ENCODE measurements at regions not wholly inside any gene's neighbourhood (a gene's known extent, or its start where the extent isn't known, plus 50 kb on each side); places are given as distances from the start of the nearest gene placed in this dataset.
"Not testable (repeated sequence)": the region's sequence is repeated elsewhere in the genome, so short reads cannot be mapped to it uniquely, and the experiment has no call there.

DNA sequence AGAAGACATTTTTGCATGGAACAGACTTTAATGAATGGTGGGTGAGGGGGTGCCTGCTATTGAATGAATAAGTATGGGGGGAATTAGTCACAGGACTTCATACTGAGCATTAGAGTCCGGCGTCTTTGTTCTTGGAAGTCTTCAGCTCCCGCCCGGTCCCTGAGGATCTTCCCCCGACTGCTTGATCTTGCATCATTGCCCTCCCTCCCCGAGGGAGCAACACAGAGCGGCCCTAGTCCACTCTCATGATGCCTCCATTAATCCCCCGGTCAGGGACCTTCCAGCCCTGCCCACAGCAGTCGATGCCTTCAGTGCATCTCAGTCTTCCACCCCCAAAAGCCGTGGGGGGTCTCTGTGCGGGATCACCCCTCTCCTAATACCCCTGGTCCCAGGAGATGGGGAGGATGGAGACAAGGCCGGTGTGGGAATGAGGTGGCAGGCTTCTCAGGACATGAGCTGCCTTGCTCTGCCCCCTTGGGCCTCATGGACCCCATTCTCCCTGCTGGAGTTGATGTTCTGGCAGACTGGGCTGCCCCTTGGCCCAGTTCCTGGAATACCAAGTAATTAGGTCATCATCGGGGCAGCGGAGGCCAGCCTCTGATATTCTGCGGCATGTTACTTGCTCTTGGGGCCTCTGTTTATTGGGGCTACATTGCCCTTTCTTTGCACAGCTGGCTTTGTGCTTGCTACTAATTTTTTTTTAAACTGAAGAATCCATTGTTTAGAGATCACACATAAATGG, 110.5 kb upstream of the PLGLB2 start:
- FAIRE-seq, result not testable (repeated sequence)
- DNase-seq (ENCODE audit: low spot score in 2 of 2), result peak; percentile 3 to 23

DNA sequence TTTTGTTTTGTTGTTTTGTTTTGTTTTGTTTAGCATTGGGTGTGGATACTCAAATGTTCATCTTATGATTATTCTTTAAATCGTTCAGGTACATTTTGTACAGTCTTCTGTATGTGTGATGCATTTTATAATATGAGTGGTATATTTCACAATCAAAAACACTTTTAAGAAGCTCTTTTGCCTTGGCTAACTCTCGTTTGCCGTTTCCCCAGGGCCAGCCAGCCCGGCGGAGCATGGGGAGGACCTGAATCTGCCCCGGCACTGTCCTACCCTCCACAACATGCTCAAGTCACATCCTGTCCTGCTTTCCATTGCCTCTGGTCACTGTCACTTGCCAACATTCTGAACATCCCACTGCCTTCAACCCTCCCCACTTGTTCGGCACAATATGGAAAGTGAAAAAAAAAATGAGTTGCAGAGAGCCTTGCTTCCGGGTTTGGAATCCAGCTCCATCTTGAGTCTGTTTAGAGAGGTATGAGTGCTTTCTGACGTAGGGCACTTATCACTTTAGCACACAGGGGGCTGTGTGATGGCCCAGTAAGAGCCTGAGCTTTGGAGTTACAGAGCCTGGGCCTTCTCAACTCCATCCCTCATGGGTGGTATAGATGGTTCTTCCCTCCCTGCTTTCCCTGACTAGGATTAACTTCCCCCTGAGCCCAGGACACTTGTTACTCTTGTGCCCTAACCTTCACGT, 109.6 kb upstream of the PLGLB2 start:
- not testable (repeated sequence) for DNase-seq (ENCODE audit: low spot score in 2 of 2); FAIRE-seq

DNA sequence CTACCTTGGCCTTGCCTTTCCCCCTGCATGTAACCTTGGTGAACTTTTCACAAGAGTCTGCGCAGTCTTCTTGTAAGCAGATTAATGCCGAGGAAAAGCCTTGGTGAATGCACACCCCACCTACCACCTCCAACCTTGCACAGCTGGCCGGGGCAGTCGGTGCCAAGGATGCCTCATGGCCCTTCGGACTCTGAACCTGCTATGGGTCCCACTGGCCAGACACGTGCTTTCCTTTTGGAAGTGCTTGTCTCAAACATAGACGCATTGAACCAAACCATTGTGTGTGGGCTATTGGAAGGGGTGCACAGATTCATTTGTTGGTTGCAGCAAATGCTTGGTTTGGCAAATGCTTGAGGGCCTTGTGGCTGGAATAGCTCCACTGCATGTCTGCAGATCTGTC, 109.0 kb upstream of the PLGLB2 start:
- DNase-seq (ENCODE audit: low spot score in 2 of 2); FAIRE-seq: not testable (repeated sequence)

DNA sequence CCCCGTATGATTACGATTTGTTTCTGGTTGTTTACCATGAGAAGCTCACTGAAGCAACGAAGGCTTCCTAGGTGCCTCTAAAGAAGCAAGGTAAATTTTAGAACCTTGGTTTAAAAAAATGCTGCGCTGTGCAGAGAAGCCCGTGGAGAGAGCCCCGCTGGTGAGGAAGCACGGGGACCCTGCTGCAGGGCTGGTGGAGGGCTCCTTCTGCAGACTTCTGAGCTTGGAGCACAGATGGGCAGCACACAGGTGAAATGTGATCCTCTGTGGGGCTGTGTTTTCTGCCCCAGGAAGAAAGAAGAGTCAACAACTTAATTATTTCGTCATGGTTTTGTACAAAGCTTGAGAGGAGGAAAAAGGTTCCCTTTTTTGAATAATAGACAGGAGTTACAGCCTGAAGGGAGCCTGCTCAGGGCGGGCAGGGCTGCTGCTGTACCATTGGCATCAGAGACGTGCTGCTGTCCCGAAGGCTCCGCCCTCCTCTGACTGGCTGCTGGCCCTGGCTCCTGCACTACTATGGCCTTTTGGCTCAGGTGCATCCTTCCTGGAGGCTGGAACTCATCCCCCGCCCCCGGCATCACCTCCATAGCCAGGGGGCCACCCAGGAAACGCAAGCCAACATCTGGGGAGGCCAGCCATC, 108.0 kb upstream of the PLGLB2 start:
- not testable (repeated sequence) for FAIRE-seq; DNase-seq (ENCODE audit: low spot score in 2 of 2)

DNA sequence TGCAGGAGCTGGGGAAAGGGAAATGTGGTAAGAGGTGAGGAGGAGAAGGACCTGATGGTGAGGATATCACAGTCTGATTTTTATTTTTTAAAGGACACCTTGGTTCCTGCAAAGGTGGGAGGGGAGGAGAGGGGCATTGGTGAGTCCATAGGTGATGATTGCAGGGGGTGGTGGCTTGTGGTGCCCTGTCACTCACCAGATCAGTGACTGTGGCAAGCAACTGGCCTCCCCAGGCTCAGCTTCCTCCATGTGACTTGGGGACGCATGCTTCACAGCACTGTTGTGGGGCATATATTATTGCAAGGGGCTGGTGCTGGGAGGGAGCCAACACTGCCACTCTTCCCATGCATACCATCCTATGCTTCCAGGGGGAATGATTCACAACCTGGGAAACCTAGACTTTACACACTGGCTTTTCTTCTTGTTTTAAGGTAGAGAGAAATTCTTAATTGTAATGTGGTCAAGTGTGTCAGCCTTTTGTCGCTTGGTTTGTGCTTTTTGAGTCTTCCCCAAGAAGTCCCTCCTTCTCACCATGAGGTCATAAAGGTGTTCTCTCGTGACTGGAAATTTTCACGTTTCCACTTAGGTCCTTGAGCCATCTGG, 106.8 kb upstream of the PLGLB2 start:
- FAIRE-seq; DNase-seq (ENCODE audit: low spot score in 2 of 2): not testable (repeated sequence)

DNA sequence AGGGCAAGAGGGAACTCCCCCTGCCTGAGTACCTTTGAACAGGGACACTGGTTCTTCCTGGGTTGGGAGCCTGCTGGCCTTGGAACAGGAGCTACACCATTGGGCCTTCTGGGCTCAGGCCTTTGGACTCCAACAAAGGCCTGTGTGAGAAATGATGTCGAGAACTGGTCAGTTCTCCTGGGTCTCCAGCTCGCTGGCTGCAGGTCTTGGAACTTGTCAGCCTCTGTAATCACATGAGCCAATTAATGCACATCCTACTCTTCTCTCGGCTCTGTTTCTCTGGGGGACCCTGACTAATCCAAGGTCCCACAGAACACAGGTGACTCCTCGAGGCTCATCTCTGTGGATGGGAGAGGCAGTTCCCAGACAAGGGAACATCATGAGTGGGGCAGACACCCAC, 104.7 kb upstream of the PLGLB2 start:
- not testable (repeated sequence) for FAIRE-seq

DNA sequence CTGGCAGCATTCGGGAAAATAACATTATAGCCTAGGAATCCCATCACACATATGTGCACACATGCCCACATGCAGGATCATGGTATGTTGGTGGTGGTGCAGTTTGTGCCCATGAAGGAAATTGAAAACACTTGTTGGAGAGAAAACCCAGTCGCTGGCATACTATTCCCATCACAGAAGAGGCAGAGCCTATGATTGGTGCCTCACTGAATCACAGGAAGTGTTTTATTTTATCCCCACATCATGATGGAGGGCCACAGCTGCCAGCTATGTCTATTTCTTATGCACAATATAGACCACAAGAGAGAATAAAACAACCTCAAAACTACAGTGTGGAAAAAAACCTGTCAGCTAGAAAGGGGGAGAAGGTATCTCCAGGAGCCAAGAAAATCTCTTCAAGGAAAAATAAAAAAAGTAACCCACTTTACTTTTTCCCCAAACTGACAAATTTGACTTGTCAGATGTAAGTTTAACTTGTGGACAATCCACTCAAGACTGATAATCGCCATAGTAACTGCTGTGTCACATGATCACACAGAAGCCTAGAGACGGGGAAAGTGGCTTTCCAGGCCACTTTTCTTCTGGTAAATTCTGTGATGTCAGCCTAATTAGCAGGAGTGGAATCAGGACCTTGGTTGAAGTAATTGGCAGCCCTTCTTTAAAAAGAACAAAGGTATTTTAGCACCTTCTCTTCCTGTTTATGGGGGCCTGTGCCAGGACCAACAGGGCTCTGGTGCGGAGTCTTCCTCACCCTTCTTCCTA, 100.0 kb upstream of the PLGLB2 start:
- DNase-seq (ENCODE audit: low spot score in 2 of 2); FAIRE-seq: not testable (repeated sequence)

More for the DNA sequence above, 104.7 kb upstream of the PLGLB2 start:
- not testable (repeated sequence) for DNase-seq (ENCODE audit: low spot score in 2 of 2)

DNA sequence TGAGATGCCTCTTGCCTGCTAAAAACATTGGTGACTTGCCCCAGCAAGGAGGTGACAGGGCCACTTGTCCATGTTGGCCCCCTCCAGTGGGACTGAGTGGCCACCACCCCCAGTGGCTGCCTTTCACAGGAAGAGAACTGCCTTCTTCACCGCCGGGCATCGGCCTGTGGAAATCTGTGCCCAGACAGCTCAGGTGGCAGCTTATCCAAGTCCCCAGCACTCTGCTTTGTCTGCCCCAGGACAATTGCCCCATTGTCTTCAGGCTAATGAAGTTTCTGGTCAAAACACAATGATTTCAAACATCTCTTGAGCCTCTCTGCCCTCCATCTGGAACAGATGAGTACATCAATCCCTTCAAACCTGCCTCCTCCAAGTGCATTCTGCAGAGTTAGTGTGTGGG, 99.1 kb upstream of the PLGLB2 start:
- not testable (repeated sequence) for FAIRE-seq; DNase-seq (ENCODE audit: low spot score in 2 of 2)

DNA sequence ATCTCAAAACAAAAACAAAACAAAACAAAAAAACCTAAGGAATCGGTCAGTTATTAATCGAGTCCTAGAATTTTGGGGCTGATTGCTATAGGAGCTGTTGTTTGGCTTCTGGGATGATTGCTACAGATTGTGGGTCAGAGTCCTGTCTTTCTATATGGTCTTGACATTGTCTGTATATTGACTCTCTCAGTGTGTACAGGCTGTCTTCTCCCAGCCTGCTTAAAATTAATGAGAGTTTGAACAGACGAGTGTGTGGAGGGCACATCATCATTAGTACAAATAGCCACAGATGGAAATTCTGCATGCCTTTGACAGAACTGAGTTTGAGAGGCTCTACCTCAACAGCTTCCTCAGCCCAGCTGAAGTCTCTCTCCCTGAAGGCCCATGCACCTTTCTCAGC, 98.0 kb upstream of the PLGLB2 start:
- DNase-seq (ENCODE audit: low spot score in 2 of 2), result not testable (repeated sequence)

DNA sequence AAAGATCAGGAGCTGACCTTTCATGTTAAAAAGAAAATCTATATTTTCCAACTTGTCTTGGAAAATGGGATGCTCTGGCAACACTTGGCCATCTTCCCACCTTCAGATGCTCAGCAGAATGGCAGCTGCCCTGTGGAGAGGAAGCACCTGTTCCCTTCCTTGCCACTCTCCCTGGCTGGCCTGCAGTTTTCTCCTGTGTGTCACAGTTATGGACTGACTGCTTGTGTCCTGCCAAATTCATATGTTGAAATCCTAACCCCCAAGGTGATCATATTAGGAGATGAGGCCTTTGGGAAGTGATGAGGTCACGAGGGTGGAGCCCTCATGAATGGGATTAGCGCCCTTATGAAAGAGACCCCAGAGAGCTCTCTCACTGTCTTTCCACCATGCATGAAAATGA, 97.0 kb upstream of the PLGLB2 start:
- not testable (repeated sequence) for FAIRE-seq; DNase-seq (ENCODE audit: low spot score in 2 of 2)

More for the DNA sequence above, 98.0 kb upstream of the PLGLB2 start:
- FAIRE-seq, result not testable (repeated sequence)

DNA sequence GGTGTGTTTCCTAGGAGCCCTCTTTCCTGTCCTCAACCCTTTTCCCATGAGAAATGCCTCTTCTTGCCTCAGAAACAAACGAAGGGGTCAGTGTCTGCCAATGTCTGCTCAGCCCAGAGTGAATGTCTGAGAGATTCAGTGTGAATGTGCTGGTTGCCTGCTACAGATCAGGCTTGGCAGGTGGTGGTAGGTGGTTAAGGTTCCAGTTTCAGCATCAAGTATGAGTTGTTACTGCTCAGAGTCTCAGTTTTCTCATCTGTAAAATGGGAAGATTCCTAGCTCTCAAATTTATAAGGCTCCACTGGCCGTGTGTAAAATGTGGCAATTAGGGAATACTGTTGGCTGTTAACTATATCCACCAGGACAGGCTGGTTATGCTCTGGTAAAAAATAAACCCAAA, 96.3 kb upstream of the PLGLB2 start:
- FAIRE-seq; DNase-seq (ENCODE audit: low spot score in 2 of 2): not testable (repeated sequence)

DNA sequence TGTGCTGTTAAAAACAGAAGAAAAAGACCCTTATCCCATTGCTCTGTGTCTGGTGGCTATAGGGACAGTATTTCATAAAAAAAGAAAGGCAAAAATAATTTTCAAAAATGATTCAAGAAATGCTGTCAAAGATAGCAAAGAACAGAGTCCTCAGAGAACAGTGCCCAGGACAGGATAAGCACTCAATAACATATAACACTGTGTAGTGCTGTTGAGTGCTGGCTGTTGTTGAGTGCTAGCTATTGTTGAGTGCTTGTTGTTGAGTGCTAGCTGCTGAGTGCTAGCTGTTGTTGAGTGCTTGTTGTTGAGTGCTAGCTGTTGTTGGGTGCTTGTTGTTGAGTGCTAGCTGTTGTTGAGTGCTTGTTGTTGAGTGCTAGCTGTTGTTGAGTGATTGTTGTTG, 94.5 kb upstream of the PLGLB2 start:
- DNase-seq (ENCODE audit: low spot score in 2 of 2); FAIRE-seq: not testable (repeated sequence)

DNA sequence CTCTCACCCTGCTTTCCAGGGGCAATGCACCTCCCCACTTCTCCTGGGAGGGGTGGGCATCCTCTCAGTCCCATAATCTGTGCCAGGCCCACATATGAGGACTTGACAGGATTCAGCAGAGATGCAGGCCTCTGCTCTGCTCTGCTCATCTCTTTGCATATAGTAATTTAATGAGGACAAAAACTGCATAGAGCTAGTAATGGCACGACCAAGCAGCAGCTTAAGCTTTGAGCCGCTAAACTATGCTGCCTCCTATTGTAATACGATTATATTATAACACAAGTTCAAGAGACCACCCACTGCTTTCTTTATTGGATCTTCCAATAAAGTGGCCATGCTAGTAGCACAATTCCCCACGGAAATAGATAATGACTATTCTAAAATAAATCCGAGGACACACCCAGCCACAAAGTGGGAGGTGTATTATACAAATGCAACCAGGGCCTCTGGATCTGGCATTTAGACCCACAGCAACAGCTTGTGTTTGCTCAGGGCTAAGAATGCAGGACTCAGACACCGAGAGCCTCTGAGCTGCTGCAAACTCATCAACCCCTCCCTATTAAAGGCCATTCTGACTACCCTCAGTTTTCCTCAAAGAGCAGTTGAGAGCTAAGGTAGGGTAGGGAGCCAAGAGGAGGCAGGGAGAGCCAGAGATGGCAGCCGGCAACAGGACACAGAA, 93.6 kb upstream of the PLGLB2 start:
- FAIRE-seq, result not testable (repeated sequence)

DNA sequence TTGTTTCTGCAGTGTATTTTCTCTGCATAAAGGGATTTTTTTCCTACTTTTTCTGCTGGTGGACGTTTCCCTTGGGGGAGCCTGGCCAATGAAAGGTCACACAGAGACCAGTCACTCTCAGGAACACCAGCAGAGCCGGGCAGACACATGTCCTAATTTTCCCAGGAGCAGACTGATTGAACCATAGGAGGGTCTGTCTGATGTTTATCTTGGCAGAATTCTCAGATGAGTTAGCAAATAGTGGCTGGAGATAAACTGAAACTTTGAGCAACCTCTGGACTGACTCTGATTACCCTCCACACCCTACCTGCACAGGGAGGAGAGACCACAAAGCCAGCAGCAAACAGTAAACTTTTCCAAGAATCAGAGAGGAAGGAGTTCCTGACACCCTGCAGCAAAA, 90.0 kb upstream of the PLGLB2 start:
- not testable (repeated sequence) for FAIRE-seq; DNase-seq (ENCODE audit: low spot score in 2 of 2)

More for the DNA sequence above, 93.6 kb upstream of the PLGLB2 start:
- not testable (repeated sequence) for DNase-seq (ENCODE audit: low spot score in 2 of 2)

DNA sequence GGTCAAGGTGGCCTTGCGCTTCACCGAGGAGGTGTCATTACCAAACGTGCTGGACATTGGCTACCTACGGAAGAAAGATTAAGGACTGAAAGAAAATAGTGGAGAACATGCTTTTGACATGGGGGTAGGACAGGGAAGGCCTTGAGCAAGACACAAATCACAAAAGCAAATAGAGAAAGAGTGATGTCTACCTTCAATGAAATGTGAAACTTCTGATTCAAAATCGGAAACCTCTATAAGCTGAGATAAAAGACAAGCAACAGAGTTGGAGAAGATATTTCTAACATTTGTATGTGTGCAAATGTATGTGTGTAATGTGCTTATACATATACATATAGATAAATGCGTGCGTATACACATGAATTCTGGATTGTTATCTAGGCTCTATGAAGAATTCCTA, 89.5 kb upstream of the PLGLB2 start:
- not testable (repeated sequence) for DNase-seq (ENCODE audit: low spot score in 2 of 2); FAIRE-seq

DNA sequence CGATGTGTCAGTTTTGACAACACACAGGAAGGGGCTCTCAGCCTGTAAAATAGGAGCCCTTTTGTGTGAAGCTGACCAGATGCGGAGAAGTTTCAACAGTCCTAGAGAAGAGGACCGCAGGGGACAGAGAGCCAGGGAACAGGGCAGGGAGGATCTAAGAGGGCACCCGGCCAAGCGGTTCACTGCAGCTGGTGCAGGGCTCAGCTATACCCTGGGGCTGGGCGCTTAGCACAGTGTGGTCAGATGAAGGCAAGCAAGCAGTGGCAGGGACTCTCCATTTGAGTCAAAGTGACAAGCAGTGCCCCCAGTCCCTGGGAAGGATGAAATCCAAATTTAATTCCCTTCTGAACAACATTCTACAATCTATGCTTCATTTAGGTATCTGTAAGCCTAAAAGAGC, 88.9 kb upstream of the PLGLB2 start:
- FAIRE-seq; DNase-seq (ENCODE audit: low spot score in 2 of 2): not testable (repeated sequence)

DNA sequence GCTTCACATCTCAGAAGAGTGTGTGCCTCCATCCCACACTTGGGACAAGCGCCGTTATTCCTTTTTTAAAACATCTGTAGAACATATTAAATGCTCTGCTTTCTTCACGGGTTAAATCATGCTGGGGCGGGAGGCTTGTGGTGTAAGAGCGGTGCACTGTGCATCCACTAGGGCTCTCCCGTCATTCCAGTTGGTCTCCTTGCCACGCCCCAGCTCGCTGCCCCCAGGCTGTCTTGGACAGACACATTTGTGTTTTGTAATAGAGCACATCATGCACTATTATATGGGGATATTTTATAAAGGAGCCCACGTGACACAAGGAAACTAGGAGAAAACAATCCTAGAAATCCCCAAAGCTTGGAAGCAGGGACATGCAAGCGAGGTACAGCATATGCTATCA, 87.7 kb upstream of the PLGLB2 start:
- DNase-seq (ENCODE audit: low spot score in 2 of 2); FAIRE-seq: not testable (repeated sequence)

DNA sequence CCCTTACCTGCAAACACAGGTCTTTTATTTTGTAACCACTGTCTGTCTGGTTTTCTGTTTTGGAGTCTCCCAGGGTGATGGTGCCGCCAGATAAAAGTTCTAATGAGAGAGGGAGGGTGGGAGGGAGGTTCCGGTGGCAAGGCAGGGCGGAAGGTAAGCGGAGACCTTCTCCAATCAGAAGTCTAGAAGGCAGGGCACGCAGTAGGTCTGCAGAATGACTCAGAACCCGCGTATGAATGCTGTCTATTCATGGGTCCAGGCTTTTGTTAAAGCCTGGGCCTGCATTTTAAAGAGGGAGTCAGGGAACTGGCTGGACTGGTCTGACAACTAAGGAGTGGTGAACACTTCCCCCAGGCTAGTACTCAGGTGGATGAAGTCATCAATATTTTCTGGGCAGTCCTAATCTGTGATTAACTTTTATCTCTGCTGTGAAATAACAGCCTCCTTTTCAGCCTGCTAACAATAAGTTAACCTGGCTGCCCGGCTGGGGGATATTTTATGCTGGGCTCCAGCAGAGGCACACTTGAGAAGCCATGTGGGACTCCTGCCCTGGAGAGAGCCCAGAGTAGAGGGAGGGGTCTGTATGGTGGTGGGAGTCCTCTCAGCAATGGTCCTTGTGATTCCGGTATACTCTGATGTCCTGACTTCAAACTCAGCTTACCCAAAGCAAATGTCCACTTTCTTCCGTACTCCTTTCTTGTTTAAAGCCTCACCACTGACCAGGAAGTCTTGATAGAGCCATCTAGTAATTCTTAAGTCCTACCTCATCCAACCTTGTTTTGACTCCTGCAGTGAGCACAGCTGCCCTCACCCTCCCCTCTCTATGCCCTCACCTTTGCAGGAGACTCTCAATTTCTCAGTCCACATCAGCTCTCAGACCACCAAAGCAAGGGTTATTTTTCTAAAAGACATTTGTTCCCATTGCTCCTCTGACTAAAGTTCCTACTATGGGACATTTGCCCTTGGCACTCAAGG, 85.3 kb upstream of the PLGLB2 start:
- FAIRE-seq; DNase-seq (ENCODE audit: low spot score in 2 of 2): not testable (repeated sequence)

Data from frontal cortex (tissue), 3 donors.